ENCODE measurements at regions not wholly inside any gene's neighbourhood (a gene's known extent, or its start where the extent isn't known, plus 50 kb on each side); places are given as distances from the start of the nearest gene placed in this dataset.

DNA sequence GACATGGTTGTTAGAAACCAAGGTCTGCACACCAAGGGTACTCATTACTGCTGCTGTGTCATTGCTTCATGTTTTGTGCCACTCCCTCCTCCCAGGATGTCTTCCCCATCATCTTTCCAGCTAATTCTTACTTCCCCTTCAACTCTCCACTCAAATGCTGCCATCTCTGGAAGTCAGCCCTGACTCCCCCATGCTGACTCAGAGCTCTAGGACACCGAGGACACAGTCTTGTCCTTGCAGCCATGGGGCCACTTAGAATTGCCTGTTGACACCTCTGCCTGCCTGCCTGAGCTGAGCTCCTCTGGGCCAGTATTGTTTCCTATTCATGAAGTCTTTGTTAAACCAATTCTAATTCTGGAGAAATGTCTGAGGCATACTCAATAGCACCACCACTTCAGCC, 100.2 kb downstream of the GYPC start:
- no peaks in the 10 kb centered on the region for H4K20me1 ChIP-seq (ENCODE audit: control insufficient read depth, extremely low read depth, insufficient read depth, low read length)
- H3K9ac ChIP-seq (ENCODE audit: insufficient read depth, low read length), result no peak overlapping the region
- TF ChIP-seq, protein P1, sequence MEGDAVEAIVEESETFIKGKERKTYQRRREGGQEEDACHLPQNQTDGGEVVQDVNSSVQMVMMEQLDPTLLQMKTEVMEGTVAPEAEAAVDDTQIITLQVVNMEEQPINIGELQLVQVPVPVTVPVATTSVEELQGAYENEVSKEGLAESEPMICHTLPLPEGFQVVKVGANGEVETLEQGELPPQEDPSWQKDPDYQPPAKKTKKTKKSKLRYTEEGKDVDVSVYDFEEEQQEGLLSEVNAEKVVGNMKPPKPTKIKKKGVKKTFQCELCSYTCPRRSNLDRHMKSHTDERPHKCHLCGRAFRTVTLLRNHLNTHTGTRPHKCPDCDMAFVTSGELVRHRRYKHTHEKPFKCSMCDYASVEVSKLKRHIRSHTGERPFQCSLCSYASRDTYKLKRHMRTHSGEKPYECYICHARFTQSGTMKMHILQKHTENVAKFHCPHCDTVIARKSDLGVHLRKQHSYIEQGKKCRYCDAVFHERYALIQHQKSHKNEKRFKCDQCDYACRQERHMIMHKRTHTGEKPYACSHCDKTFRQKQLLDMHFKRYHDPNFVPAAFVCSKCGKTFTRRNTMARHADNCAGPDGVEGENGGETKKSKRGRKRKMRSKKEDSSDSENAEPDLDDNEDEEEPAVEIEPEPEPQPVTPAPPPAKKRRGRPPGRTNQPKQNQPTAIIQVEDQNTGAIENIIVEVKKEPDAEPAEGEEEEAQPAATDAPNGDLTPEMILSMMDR (conservative IDR thresholded peaks at IDR 0.05 in 1 of 2, IDR thresholded peaks at IDR 0.05 in 1 of 2; ENCODE audit: low read depth in 1 of 2, low read length in 2 of 2), result no peak
- TF ChIP-seq EZH2 (IDR thresholded peaks at IDR 0.05; ENCODE audit: low read length, missing control alignments), result no peak
- no peak for DNase-seq (ENCODE audit: low read depth in 2 of 2)
- no peaks in the 10 kb centered on the region for H3K79me2 ChIP-seq (ENCODE audit: control insufficient read depth, insufficient read depth, low read length)
- H3K27me3 ChIP-seq (ENCODE audit: control insufficient read depth, insufficient read depth, low read length), result no peaks in the 10 kb centered on the region
- no peaks in the 10 kb centered on the region for H3K4me1 ChIP-seq (ENCODE audit: control insufficient read depth, extremely low read depth, insufficient read depth, low read length)
- no peaks in the 10 kb centered on the region for H3K9me3 ChIP-seq (ENCODE audit: control insufficient read depth, insufficient read depth, low read depth, low read length)
- no peak overlapping the region for H3K27ac ChIP-seq (ENCODE audit: insufficient read depth, low read length)
- H2AFZ ChIP-seq (ENCODE audit: low read length), result no peak overlapping the region
- no peaks in the 10 kb centered on the region for H3K36me3 ChIP-seq (ENCODE audit: control insufficient read depth, insufficient read depth, low read length)
- no peak overlapping the region for H3K4me3 ChIP-seq (replicated peaks in 1 of 4; ENCODE audit: control extremely low read depth in 1 of 4, insufficient read depth in 1 of 4, low read depth in 3 of 4, low read length in 4 of 4)
- no peak overlapping the region for H3K4me2 ChIP-seq (ENCODE audit: extremely low read depth, insufficient read depth, low read length)

DNA sequence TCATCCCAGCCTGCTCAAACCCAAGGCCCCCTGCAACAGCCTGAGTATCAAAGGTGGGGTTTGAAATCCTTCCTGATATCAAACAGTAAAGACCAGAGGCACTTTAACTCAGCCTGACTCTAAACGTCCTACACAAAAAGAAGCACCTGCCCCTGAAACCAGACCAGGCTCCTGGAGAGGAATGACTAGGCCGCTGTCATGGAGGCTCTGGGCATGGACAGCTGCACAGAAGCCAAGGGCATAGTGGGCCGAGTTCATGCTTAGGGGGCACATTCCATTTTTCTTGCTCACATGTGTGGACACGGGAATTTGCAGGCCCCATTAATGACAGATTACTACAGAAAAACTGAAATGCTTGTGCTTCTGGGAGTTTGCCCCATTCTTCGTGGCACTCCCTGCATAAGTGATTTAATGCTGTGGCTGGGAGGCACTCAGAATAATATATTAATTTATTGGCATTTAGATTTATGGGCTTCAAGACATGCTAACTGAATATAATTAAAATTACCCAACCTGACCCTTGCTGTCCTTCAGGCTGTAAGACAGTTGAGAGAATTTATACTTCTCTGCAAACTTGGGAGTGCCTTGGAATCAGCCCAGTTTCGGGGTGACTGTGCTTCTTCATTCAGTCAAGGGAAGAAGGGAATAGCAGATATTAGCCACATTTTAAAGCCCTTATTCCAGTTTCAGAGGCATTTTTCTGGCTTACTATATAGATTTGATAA, 105.5 kb downstream of the GYPC start:
- H3K27ac ChIP-seq (ENCODE audit: insufficient read depth, low read length), result no peak overlapping the region
- TF ChIP-seq, protein P1 (conservative IDR thresholded peaks at IDR 0.05 in 1 of 2, IDR thresholded peaks at IDR 0.05 in 1 of 2; ENCODE audit: low read depth in 1 of 2, low read length in 2 of 2), result no peak
- TF ChIP-seq EZH2 (IDR thresholded peaks at IDR 0.05; ENCODE audit: low read length, missing control alignments), result no peak
- H4K20me1 ChIP-seq (ENCODE audit: control insufficient read depth, extremely low read depth, insufficient read depth, low read length), result no peaks in the 10 kb centered on the region
- H3K4me1 ChIP-seq (ENCODE audit: control insufficient read depth, extremely low read depth, insufficient read depth, low read length), result no peaks in the 10 kb centered on the region
- H3K4me2 ChIP-seq (ENCODE audit: extremely low read depth, insufficient read depth, low read length), result no peak overlapping the region
- no peaks in the 10 kb centered on the region for H3K27me3 ChIP-seq (ENCODE audit: control insufficient read depth, insufficient read depth, low read length)
- DNase-seq (ENCODE audit: low read depth in 2 of 2), result no peak
- H3K79me2 ChIP-seq (ENCODE audit: control insufficient read depth, insufficient read depth, low read length), result no peaks in the 10 kb centered on the region
- no peak overlapping the region for H2AFZ ChIP-seq (ENCODE audit: low read length)
- H3K36me3 ChIP-seq (ENCODE audit: control insufficient read depth, insufficient read depth, low read length), result no peaks in the 10 kb centered on the region
- H3K9me3 ChIP-seq (ENCODE audit: control insufficient read depth, insufficient read depth, low read depth, low read length), result no peaks in the 10 kb centered on the region
- H3K4me3 ChIP-seq (replicated peaks in 1 of 4; ENCODE audit: control extremely low read depth in 1 of 4, insufficient read depth in 1 of 4, low read depth in 3 of 4, low read length in 4 of 4), result no peak overlapping the region
- no peak overlapping the region for H3K9ac ChIP-seq (ENCODE audit: insufficient read depth, low read length)

DNA sequence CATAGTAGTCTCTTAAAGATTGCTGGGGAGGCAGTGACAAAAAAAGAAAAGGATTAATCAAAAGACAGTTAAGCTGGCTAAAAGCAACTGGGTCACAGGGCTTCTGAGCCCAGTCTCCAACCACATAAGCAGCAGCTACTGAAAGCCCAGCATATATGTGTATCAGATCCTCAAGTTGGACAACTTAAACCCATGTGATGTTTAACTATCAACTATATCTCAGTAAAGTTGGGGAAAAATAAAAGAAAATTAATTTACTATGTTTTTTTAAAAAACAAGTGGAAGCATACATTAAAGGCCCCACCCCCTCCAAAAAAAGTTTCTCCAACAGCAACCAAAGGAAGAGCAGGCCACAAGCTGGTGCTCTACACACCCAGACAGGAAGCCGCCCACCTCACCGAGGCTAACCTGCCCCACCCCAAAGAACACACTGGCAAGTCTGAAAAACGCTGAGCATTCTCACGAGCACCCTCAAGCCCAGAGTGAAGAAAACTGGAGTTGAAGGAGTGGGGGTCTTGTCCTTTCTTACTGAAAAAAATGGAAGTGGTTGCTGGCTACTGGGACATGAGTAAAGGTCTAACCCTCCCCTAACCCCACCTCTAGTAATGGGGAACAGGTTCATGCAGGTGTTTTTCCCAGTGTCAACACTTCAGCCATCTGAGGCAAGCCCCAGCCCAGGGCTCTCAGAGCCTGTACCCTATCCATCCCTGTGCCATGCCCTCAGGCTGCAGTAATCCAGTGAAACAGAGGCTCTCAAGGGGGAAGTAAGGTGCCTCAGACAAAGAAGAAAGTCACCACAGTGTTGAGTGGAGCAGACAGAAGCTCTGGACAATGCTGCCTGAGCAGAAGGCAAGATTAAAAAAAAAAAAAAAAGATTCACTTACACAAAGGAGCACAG, 106.3 kb downstream of the GYPC start:
- Histone ChIP-seq H2AFZ (ENCODE audit: low read length) (no peak overlapping the region), H3K9me3 (ENCODE audit: control insufficient read depth, insufficient read depth, low read depth, low read length) (no peaks in the 10 kb centered on the region), H3K27me3 (ENCODE audit: control insufficient read depth, insufficient read depth, low read length) (no peaks in the 10 kb centered on the region), H3K4me1 (ENCODE audit: control insufficient read depth, extremely low read depth, insufficient read depth, low read length) (no peaks in the 10 kb centered on the region), H4K20me1 (ENCODE audit: control insufficient read depth, extremely low read depth, insufficient read depth, low read length) (no peaks in the 10 kb centered on the region), H3K27ac (ENCODE audit: insufficient read depth, low read length) (no peak overlapping the region), H3K79me2 (ENCODE audit: control insufficient read depth, insufficient read depth, low read length) (no peaks in the 10 kb centered on the region), H3K4me3 (replicated peaks in 1 of 4; ENCODE audit: control extremely low read depth in 1 of 4, insufficient read depth in 1 of 4, low read depth in 3 of 4, low read length in 4 of 4) (no peak overlapping the region), H3K36me3 (ENCODE audit: control insufficient read depth, insufficient read depth, low read length) (no peaks in the 10 kb centered on the region), H3K4me2 (ENCODE audit: extremely low read depth, insufficient read depth, low read length) (no peak overlapping the region), H3K9ac (ENCODE audit: insufficient read depth, low read length) (no peak overlapping the region)
- no peak for TF ChIP-seq EZH2 (IDR thresholded peaks at IDR 0.05; ENCODE audit: low read length, missing control alignments)
- TF ChIP-seq, protein P1 (conservative IDR thresholded peaks at IDR 0.05 in 1 of 2, IDR thresholded peaks at IDR 0.05 in 1 of 2; ENCODE audit: low read depth in 1 of 2, low read length in 2 of 2), result no peak
- DNase-seq (ENCODE audit: low read depth in 2 of 2), result no peak
